SU-DHL-6 (cell line): ENCODE measurements at regions not wholly inside any gene's neighbourhood (a gene's known extent, or its start where the extent isn't known, plus 50 kb on each side); places are given as distances from the start of the nearest gene placed in this dataset.

Experiments
- H2AFZ ChIP-seq: fragments of 200-600 bp; sonication (generic); 2 replicates; pipeline ENCODE4 v1.6.1; 2014; ENCODE audit warnings: low read depth, mild to moderate bottlenecking, moderate library complexity, mixed read lengths, antibody characterized with exemption, low read length; ENCODE audit not compliant: severe bottlenecking
- H3F3A ChIP-seq: fragments of 200-600 bp; shearing (Covaris generic); 2 replicates; pipeline ENCODE4 v1.6.0; 2016; ENCODE audit warnings: antibody characterized with exemption, mild to moderate bottlenecking; ENCODE audit not compliant: insufficient read depth
- H3K27ac ChIP-seq: fragments of 200-600 bp; sonication (generic); 2 replicates; pipeline ENCODE4 v1.5.1; 2016; ENCODE audit warnings: low read depth, mild to moderate bottlenecking, low read length, moderate library complexity, mixed read lengths
- H3K27me3 ChIP-seq: fragments of 200-600 bp; sonication (generic), shearing (Covaris generic); 2 replicates; pipeline ENCODE4 v1.6.0; 2014; ENCODE audit warnings: mild to moderate bottlenecking, low read length
- H3K36me3 ChIP-seq: fragments of 200-600 bp; sonication (generic); 2 replicates; pipeline ENCODE4 v1.6.1; 2014; ENCODE audit warnings: mild to moderate bottlenecking, low read length, mixed read lengths
- H3K4me2 ChIP-seq: fragments of 300-600, 200-600 bp; shearing (Covaris generic), sonication (generic); 2 replicates; pipeline ENCODE4 v1.6.0; 2014; ENCODE audit warnings: low read length, low read depth, mild to moderate bottlenecking; ENCODE audit not compliant: poor library complexity, severe bottlenecking
- H3K4me3 ChIP-seq: fragments of 200-600 bp; sonication (generic); 2 replicates; pipeline ENCODE4 v1.5.1; 2014; ENCODE audit warnings: antibody characterized with exemption, low read length, mild to moderate bottlenecking, mixed read lengths; ENCODE audit not compliant: insufficient read depth, poor library complexity, severe bottlenecking
- H3K79me2 ChIP-seq: fragments of 200-600 bp; sonication (generic); 2 replicates; pipeline ENCODE4 v1.6.1; 2014; ENCODE audit warnings: mild to moderate bottlenecking, low read length, moderate library complexity; ENCODE audit not compliant: insufficient read depth
- H3K9ac ChIP-seq: fragments of 200-600 bp; sonication (generic); 2 replicates; pipeline ENCODE4 v1.7.0; 2014; ENCODE audit warnings: mild to moderate bottlenecking, low read length
- H3K9me2 ChIP-seq: fragments of 200-600 bp; sonication (generic); replicated peaks from 2 replicates; pipeline ENCODE4 v1.6.1; 2014; ENCODE audit warnings: low read length; ENCODE audit not compliant: insufficient read depth
- H3K9me3 ChIP-seq: fragments of 200-600 bp; sonication (generic); 2 replicates; pipeline ENCODE4 v1.6.1; 2014; ENCODE audit warnings: low read length, mixed read lengths; ENCODE audit not compliant: insufficient read depth
- H4K20me1 ChIP-seq: fragments of 200-600 bp; sonication (generic); 2 replicates; pipeline ENCODE4 v1.6.1; 2014; ENCODE audit warnings: low read depth, mild to moderate bottlenecking, antibody characterized with exemption, low read length, moderate library complexity, mixed read lengths
- CTCF ChIP-seq: fragments of 200-600 bp; sonication (generic); IDR thresholded peaks from one replicate; pipeline ENCODE4 v1.5.1; 2017; ENCODE audit warnings: antibody characterized with exemption, mild to moderate bottlenecking, low read length, moderate library complexity; ENCODE audit not compliant: insufficient read depth, poor library complexity, severe bottlenecking
- EZH2phosphoT487 ChIP-seq: fragments of 200-600 bp; sonication (generic), shearing (Covaris generic); conservative IDR thresholded peaks from 2 replicates; pipeline ENCODE4 v1.6.1; 2018; ENCODE audit warnings: mild to moderate bottlenecking, antibody characterized with exemption, low read length, moderate library complexity, mixed read lengths

DNA sequence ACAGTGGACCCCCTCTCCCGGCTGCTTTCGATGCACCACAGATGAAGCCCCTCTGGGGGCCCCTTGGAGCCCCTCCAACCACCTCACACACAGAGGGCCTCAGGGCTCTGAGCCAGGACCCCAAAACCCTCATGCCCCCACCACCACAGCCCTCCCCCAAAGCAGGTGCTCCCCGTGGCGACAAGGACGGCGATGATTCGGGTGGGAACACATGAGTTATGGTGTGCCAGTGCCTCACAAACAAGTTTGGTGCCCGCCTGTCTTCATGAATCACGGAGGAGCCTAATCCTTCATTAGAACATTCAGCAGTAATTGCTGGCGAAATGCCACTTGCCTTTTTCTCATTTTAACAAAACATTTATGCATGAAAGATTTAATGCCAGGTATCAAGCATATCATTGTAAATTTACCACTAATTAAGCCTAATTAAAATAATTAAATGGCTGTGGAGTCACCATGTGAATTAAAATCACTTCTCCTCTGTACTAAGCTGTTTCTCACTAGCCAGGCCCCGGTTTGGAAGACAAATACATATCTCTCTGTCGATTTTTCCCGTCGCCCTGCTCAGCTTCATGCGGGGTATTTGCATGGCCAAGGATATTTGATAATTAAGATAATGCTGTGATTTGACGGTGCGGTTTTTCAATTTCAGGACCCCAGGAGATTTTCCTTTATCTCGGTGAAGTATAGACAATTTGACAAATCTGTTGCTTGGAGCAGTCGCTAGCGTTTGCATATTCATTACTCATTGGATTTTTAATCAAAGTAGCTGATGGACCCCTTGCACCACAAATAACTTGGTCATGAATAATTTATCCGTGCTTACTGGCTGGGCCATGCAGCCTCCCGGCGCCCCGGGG, 157.0 kb downstream of the TLE3 start:
- Histone ChIP-seq H3K9ac (no peak overlapping the region), H3K4me2 (no peak overlapping the region), H2AFZ (no peak overlapping the region), H3K27me3 (no peaks in the 10 kb centered on the region), H4K20me1 (no peaks in the 10 kb centered on the region), H3K79me2 (no peaks in the 10 kb centered on the region), H3K9me3 (no peaks in the 10 kb centered on the region), H3K36me3 (no peaks in the 10 kb centered on the region), H3K27ac (no peak overlapping the region), H3F3A (no peaks in the 10 kb centered on the region), H3K4me3 (no peak overlapping the region), H3K9me2 (no peaks in the 10 kb centered on the region)
- no peak for TF ChIP-seq CTCF

DNA sequence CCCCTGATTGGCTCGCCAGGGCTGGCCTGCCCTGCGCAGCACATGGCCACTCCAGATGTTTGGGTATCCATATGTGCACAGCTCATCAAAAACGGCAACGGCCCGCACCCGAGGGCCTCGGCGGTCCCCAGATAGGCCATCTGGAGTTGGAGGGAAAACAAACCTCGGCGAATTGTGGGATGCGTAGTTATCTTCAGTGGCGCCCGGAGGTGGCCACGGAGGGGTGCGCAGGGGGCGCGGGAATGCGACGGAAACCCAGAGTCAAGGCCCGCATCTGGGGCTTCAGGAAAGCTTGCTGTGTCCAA, 156.5 kb downstream of the TLE3 start:
- no peaks in the 10 kb centered on the region for H4K20me1 ChIP-seq
- H3K9me3 ChIP-seq: no peaks in the 10 kb centered on the region
- no peak overlapping the region for H2AFZ ChIP-seq
- no peaks in the 10 kb centered on the region for H3F3A ChIP-seq
- TF ChIP-seq CTCF (no peak), EZH2phosphoT487 (no peak)
- H3K79me2 ChIP-seq: no peaks in the 10 kb centered on the region
- H3K9ac ChIP-seq: no peak overlapping the region
- H3K4me2 ChIP-seq: no peak overlapping the region
- no peaks in the 10 kb centered on the region for H3K36me3 ChIP-seq
- no peak overlapping the region for H3K27ac ChIP-seq
- H3K27me3 ChIP-seq: no peaks in the 10 kb centered on the region
- H3K4me3 ChIP-seq: no peak overlapping the region
- H3K9me2 ChIP-seq: no peaks in the 10 kb centered on the region

- TF ChIP-seq EZH2phosphoT487 (no peak), CTCF (no peak)
- Histone ChIP-seq H3K79me2 (no peaks in the 10 kb centered on the region), H3K4me2 (no peak overlapping the region), H4K20me1 (no peaks in the 10 kb centered on the region), H3K27ac (no peak overlapping the region), H3K36me3 (no peaks in the 10 kb centered on the region), H3K9me2 (no peaks in the 10 kb centered on the region), H3K27me3 (no peaks in the 10 kb centered on the region), H3F3A (no peaks in the 10 kb centered on the region), H3K9me3 (no peaks in the 10 kb centered on the region), H3K9ac (no peak overlapping the region), H3K4me3 (no peak overlapping the region), H2AFZ (no peak overlapping the region)
These were observed 155.8 kb downstream of the TLE3 start for GRCh38 chr15:69941706-69942495.
